Ovary (tissue), 7 donors: ENCODE measurements at regions not wholly inside any gene's neighbourhood (a gene's known extent, or its start where the extent isn't known, plus 50 kb on each side); places are given as distances from the start of the nearest gene placed in this dataset.

Experiments used
- DNase-seq, 5 donors: peaks; one replicate each; pipeline ENCODE4 v3.0.0-alpha.2; 2019 to 2020
- H3K27ac ChIP-seq, 2 donors: fragments of 200-600 bp; one replicate each; pipeline versions ENCODE4 v1.5.1 to v1.8.0; 2019 to 2022
- H3K27me3 ChIP-seq: fragments of 200-600 bp; one replicate; pipeline ENCODE4 v1.8.0; 2022
- H3K36me3 ChIP-seq: fragments of 200-600 bp; sonication (generic); one replicate; pipeline ENCODE4 v1.5.1; 2019
- H3K4me1 ChIP-seq: one replicate; pipeline ENCODE4 v1.8.1; 2013; ENCODE audit warnings: mild to moderate bottlenecking, moderate library complexity; ENCODE audit not compliant: insufficient read depth
- H3K4me3 ChIP-seq: fragments of 200-600 bp; sonication (generic); one replicate; pipeline ENCODE4 v1.5.1; 2017
- H3K9me3 ChIP-seq, 2 donors: fragments of 200-600 bp in 1 of 2; sonication (generic) in 1 of 2; one replicate each; pipeline versions ENCODE4 v1.5.1 to v1.8.1; 2013 to 2019; ENCODE audit warnings: mild to moderate bottlenecking in 1 of 2, moderate library complexity in 1 of 2
- CTCF ChIP-seq, 3 donors: fragments of 450-650 bp in 2 of 3; fragments of 200-600 bp in 1 of 3; IDR thresholded peaks; one replicate each; pipeline versions ENCODE4 v1.5.1 to v1.8.0; 2016 to 2022; ENCODE audit warnings: antibody characterized with exemption in 3 of 3, mild to moderate bottlenecking in 1 of 3
- EP300 ChIP-seq: sonication (generic); formaldehyde crosslinking; IDR thresholded peaks from one replicate; pipeline ENCODE4 v1.6.1; 2017; ENCODE audit warnings: antibody characterized with exemption
- POLR2A ChIP-seq: fragments of 450-650 bp; IDR thresholded peaks from one replicate; pipeline ENCODE4 v1.6.1; 2017; ENCODE audit warnings: antibody characterized with exemption, mild to moderate bottlenecking, moderate library complexity
- WGBS, 3 donors: extraction: QIAGEN DNeasy Blood & Tissue Kit in 1 of 3; methylation state at CpG; one replicate each; pipeline versions ENCODE4 v1.1.5 to v1.1.7; 2013 to 2017; 5-methylcytosine and 5-hydroxymethylcytosine counted together
- intact Hi-C, 4 donors: fragments of 100-400 bp; cut with DNase I; formaldehyde crosslinking; loops; one replicate each; pipeline versions ENCODE4 v1.11.0 to v1.15.1; 2022 to 2023
- donor health status: DM: no; HTN: no; CAD: no; lungs with moderate emphysema.
- donor health status: DM: no; HTN: no; CAD: no.
- donor health status: Bipolar disorder and iron deficiency.
- donor health status: DM: no; HTN: no; CAD: no.
- donor health status: DM: yes; HTN: yes; CAD: no.

- no peak overlapping the region for H3K27ac ChIP-seq
- TF ChIP-seq POLR2A (no peak), CTCF (IDR thresholded peaks at IDR 0.05) (no peak), EP300 (no peak)
- H3K4me3 ChIP-seq = no peak overlapping the region
- H3K36me3 ChIP-seq = no peaks in the 10 kb centered on the region
- WGBS, 3 donors = 86 to 92% (median 87%) methylated on average over 2 of the region's 2 CpGs
- no peaks in the 10 kb centered on the region for H3K9me3 ChIP-seq
- no peaks in the 10 kb centered on the region for H3K4me1 ChIP-seq
- intact Hi-C loops = no loop called here
- H3K27me3 ChIP-seq = no peaks in the 10 kb centered on the region
- DNase-seq = no peak
These were observed 818.8 kb upstream of the TYRP1 start for GRCh38 chr9:11874414-11874813.

GRCh38 chr9:11892401-11892800, 800.8 kb upstream of the TYRP1 start:
- H3K4me3 ChIP-seq = no peak overlapping the region
- no peak for DNase-seq
- no peaks in the 10 kb centered on the region for H3K27me3 ChIP-seq
- no peaks in the 10 kb centered on the region for H3K9me3 ChIP-seq
- H3K36me3 ChIP-seq = no peaks in the 10 kb centered on the region
- no peaks in the 10 kb centered on the region for H3K4me1 ChIP-seq
- 52 to 85% (median 69%) methylated on average over 1 of the region's 1 CpG for WGBS, 3 donors
- H3K27ac ChIP-seq = no peak overlapping the region
- intact Hi-C loops = no loop called here
- TF ChIP-seq EP300 = no peak
- TF ChIP-seq POLR2A = no peak
- no peak for TF ChIP-seq CTCF (IDR thresholded peaks at IDR 0.05)

DNA sequence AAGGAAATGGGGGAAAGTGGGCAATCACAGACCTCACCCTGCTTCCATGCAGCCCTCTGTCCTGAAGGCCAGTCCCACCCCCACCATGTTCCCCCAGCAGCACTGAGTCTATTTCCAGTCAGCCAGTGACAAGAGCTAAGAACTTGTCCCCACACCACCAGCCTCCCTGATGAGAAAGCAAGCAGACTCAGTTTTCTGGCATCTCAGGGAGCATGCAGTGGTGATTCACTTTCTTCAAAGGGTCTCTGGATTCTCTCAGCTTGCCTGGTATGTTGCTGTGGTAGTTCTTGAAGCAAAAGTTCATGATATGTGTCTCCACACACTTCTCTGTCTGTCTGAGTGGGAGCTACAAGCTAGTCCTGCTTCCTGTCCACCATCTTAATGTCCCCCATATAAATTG, 799.9 kb upstream of the TYRP1 start:
- H3K36me3 ChIP-seq = no peaks in the 10 kb centered on the region
- intact Hi-C loops = no loop called here

DNA sequence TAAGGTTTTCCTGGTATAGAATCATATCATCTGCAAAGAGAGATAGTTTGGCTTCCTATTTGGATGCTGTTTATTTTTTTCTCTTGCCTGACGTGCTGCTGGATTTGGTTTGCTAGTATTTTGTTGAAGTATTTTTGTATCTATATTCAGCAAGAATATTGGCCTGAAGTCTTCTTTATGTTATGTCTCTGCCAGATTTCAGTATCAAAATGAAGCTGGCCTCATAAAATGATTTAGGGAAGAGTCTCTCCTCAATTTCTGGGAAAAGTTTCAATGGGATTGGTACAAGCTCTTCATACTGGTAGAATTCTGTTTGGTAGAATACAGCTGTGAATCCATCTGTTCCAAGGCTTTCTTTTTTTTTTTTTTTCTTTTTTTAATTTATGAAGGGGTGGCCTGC, 799.0 kb upstream of the TYRP1 start:
- no peak for DNase-seq
- Histone ChIP-seq H3K9me3 (no peaks in the 10 kb centered on the region), H3K4me1 (no peaks in the 10 kb centered on the region), H3K36me3 (no peaks in the 10 kb centered on the region), H3K27me3 (no peaks in the 10 kb centered on the region), H3K4me3 (no peak overlapping the region), H3K27ac (no peak overlapping the region)
- TF ChIP-seq POLR2A (no peak), CTCF (IDR thresholded peaks at IDR 0.05) (no peak), EP300 (no peak)
- intact Hi-C loops = no loop called here
- 29 to 34% (median 30%) methylated on average over 1 of the region's 1 CpG for WGBS, 3 donors

More for the DNA sequence above, 799.9 kb upstream of the TYRP1 start:
- H3K27ac ChIP-seq = no peak overlapping the region
- no peak for TF ChIP-seq POLR2A
- TF ChIP-seq EP300 = no peak
- TF ChIP-seq CTCF (IDR thresholded peaks at IDR 0.05) = no peak
- H3K4me1 ChIP-seq = no peaks in the 10 kb centered on the region
- DNase-seq = no peak
- no peak overlapping the region for H3K4me3 ChIP-seq
- no peaks in the 10 kb centered on the region for H3K27me3 ChIP-seq
- H3K9me3 ChIP-seq = no peaks in the 10 kb centered on the region

- TF ChIP-seq POLR2A (no peak), CTCF (IDR thresholded peaks at IDR 0.05) (no peak), EP300 (no peak)
- no peaks in the 10 kb centered on the region for H3K4me1 ChIP-seq
- no peaks in the 10 kb centered on the region for H3K27me3 ChIP-seq
- no peaks in the 10 kb centered on the region for H3K36me3 ChIP-seq
- H3K27ac ChIP-seq = no peak overlapping the region
- 52 to 60% (median 60%) methylated on average over 1 of the region's 1 CpG for whole genome bisulfite sequencing, 3 donors
- H3K9me3 ChIP-seq = no peaks in the 10 kb centered on the region
- H3K4me3 ChIP-seq = no peak overlapping the region
- no peak for DNase-seq
- intact Hi-C loops = no loop called here
These were observed 790.6 kb upstream of the TYRP1 start for GRCh38 chr9:11902610-11903009.
